Stimulated activated CD4-positive, alpha-beta T cell treated with anti-CD3 and anti-CD28 coated beads, Interleukin-12 subunit alpha, Interleukin-12 subunit beta, amount 100 ng/mL, for 24 hours (primary cell): ENCODE measurements at regions not wholly inside any gene's neighbourhood (a gene's known extent, or its start where the extent isn't known, plus 50 kb on each side); places are given as distances from the start of the nearest gene placed in this dataset.
"Not testable (repeated sequence)": the region's sequence is repeated elsewhere in the genome, so short reads cannot be mapped to it uniquely, and the experiment has no call there.

ENCODE experiments used
- DNase-seq, 2 experiments: peaks; one replicate each; pipeline ENCODE4 v3.0.0-alpha.2; 2020; ENCODE audit warnings: low read depth in 2 of 2

DNA sequence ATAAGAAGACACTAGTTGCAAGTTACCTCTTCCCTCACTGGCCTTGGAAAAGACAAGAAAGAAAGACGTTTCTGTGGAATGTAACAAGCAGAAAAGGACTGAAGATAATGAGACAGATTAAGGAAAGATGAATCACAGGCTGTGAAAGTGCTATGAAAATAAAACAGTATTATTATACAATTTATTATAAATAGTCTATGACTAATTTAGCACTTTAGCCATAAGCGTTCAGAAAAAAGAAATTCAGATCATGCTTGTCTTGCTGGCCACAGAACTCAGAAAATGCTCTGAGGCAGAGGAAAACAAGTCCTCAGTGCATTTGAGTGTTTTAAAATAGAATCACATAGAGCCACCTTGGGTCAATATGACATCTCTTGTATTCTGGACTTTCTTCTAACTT, 174.8 kb upstream of the NBPF9 start:
- not testable (repeated sequence) for DNase-seq

DNA sequence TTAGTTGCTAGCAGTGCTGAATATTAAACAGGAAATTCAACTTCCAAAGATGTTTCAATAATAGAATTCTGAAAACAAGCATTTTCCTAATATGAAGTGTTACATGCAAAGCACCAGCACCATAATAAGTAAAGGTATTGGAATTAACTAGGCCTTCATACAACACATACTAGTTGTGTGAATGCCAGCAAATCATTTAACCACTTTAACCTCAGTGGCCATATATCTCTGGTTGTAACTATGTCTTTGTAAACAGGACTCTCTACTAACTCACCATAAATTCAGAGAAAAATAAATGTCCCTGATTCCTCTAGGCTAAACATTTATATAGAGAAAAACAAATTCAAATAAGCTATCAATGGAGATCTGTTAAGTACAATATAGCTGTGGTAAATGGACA, 175.7 kb upstream of the NBPF9 start:
- not testable (repeated sequence) for DNase-seq

DNA sequence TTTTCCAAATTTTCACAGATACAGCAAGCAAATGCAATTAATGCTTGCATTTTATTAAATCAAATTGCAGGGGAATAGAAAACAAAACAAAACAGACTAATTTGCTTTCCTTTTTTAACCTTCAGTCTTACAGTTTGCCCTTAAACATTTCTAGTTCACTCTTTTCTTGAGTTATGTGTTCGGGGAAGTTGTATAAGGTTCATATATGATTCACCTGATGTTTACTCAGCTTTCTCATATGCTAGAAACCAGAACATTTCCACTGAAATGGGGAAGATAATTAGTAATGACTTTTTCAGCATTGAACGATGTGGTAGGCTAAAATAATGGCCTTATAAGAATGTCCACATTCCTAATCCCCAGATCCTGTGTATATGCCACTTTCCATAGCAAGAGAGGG, 176.2 kb upstream of the NBPF9 start:
- not testable (repeated sequence) for DNase-seq

DNA sequence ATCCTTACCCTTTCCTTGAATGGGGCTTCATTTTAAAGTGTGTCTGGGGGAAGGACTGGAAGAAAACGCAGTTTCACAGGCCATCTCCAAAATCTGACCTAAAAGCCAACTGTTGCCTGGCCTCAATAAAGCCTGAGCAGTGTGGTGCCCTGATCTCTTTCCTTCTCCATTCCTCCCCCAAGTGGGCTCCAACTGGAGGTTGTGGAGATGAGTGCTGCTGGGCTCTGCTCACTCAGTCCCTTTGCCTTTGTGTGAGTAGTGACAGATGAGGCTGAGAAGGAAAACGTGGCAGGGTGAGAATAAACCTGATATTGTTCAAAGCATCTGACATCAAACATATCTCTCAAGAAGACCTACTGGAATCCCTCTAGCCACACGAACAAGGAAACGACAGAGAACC, 181.4 kb upstream of the NBPF9 start:
- not testable (repeated sequence) for DNase-seq

DNA sequence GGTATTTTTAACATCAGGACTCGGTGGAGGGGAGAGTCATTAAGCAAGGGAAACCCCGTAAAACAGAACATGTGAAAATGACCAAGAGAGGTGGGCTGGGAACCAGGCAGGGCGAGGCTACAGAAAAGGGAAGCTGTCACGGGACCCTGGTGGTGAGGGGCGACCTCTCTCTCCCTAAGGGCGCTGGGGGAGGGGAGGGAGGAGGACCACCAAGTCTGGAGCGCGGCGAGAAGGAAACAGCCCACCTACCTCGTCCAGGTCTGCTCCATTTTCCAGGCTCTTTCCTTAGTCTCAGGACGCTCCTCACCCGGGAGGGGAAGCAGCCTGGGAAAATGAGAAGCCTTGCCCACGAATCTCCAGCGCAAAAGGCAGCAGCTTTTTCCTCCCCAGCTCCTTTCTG, 181.9 kb upstream of the NBPF9 start:
- DNase-seq: not testable (repeated sequence)

DNA sequence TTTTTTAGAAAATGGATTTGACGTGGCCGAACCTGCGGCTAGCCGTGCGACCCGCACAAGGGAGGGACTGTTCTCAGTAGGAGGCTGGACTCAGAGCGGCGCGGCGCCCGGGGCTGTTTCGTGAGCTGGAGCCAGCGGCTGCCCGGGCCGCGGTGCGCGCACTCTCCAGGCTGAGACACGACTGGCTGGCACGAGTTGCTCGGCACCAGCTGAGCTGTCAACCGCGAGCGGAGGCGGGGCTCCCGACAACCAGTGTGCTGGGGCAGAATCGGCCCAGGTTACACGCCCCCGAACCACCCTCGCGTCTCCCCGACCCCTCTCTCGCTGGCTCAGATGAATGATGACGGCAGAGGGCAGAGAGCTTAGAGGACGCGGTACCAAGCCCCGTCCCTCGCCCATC, 182.3 kb upstream of the NBPF9 start:
- DNase-seq: peak; percentile 0 to 6

DNA sequence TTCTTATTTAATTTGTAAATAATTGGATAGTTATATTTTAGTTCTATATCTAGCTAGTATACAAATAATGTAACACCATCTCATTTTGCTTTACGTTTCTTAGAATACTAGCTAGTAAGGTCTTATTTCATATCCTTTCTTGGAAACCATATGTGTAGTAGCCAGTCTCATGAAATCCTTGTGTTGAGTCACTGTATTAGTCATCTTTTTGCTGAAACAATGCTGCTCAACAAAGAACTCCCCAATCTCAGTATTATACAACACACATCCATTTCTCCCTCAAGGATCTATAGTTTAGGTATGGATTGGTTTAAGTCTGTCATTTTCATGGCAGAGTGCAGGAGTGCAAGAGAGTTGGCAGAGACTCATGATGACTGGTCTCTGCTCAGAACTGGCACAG, 185.2 kb upstream of the NBPF9 start:
- not testable (repeated sequence) for DNase-seq

DNA sequence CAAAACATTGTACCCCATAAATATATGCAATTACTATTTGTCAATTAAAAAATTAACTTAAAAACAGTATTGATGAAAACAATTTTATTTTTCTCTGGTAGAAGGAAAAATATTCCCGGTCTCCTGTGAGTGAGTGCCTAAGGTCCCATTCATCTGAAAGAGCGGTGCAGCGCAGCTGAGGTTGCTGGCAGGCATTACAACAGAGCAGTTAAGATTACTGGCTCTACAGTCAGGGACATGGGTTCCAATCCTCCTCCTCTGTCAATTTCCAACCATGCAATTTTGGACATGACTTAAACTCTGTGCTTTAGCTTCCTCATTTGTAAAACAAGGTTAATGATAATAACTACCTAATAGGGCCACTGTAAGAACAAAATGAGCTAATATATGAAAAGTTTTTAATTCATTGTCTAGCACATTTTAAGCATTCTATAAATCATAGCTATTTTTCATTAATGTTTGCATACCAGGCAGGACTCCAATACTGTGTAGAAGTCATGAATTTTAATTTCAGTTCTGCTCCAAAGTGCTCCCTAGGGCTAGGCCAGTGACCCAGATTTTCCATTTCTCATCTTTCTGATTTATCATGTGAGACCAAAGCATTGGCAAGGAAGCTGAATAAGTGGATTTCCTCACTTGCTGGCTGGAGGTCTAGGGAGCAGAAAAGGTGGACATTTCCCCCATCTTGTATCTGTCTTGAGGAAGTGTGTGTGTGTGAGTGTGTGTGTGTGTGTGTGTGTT, 174.2 kb upstream of the NBPF19 start:
- not testable (repeated sequence) for DNase-seq

DNA sequence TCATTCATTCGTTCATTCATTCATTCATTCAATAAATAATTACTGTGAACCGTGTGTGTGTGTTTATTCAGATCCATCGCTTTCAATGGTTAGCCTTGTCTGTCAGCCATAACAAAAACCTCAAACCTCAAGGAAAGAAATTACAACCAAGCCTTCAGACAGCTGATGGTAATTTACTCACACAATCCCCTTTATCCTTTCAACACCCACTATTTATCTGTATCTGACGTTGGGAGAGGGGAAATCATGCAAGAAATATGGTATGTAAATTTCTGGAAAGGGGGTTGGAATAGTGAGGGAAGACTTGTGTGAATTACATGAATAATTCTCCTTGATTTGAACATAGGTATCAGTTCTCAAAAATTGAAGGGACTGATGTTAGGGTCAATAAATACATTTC, 173.6 kb upstream of the NBPF19 start:
- DNase-seq: not testable (repeated sequence)

DNA sequence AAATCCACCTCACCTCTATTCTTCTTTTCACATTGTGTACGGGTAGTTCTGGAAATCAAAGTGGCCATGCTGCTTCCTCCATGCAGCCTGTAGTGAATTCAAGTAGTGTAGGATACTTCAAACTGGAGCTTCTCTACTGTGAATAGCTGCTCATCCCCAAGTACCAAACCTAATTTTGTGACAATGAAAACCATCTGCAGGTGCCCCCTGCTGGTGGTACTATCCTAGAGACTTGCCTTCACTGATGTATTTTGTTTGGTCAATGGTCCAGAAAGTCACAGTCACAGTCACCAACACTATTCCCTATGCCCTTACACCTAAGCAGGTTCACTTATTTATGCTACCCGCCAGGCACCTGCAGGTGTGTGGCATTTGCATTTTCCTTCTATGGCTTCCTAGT, 170.0 kb upstream of the NBPF19 start:
- DNase-seq: not testable (repeated sequence)

DNA sequence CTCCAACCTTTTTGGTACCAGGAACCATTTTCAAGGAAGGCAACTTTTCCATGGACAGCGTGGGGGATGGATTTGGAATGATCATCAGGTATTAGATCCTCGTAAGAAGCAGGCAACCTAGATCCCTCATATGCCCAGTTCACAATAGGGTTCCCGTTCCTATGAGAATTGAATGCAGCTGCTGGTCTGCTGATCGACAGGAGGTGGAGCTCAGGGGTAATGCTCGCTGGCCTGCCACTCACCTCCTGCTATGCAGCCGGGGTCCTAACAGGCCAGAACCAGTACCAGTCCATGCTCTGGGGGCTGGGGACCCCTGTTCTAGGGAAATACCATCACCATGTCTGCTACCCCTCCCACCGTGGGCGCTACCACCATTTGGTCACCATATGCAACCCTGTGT, 167.2 kb upstream of the NBPF19 start:
- not testable (repeated sequence) for DNase-seq

DNA sequence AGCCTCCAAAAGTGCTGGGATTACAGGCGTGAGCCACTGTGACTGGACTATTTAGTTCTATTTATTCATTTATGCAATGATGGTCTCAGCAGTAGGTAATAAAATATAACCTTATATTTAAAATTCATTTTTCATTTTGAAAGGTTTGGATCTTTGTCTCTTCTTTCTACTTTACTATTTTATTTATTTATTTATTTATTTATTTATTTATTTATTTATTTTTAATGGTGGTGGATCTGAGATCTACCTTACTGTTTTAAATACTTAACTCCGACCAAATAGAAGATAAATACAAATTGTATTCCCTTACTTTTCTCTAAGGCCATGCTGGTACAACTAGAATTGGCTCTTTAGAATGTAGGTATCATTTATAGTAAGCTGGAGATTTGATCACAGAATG, 159.9 kb upstream of the NBPF19 start:
- not testable (repeated sequence) for DNase-seq

DNA sequence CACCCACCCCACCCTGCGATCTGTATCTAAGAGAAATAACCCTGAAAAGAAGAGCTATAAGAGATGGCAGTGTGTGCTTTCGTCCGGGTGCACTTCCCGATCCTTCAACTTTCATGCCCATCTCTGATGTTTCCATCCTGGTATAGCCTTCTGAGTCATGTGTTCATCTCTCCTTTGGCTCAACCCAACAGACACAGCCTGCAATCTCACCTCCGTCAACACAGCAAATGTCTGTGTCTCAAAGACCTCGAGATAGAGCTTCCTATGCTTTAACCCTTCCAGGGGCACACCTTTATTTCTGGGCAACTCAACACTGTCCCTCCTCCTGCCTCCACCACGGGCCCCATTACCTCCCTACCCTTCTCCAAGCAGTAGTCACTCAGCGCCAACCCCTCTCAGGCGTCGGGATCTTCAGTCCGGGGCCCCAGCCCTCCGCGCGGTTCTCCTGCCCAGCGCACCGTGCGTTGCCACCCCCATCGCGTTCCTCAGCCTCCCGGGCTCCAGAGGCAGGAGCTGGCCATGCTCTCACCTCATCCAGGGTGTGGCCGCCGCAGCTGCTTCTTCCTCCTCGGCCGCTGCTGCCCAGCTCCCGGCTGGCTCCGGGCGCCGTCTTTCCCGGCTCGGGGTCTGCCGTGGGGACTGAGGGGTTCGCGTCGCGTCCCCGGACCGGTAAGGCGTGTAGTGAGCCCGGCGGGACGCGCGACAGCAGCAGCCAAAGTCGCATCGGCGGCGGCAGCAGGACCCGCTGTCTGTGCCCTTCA, 153.7 kb upstream of the NBPF19 start:
- DNase-seq: not testable (repeated sequence)

DNA sequence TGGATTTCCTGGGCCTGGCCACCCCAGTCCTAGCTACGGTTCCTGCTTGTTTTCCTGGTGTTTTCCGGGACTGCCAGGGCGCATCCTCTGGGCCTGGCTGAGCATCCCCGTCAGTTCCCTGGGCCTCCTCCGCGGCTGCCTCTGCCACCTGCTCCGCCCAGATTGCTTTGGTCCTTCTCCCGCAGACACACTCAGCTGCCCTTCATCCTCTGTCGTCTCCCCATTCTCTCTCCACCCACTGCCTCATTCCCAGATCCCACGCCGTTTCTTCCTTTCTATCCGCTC, 153.2 kb upstream of the NBPF19 start:
- not testable (repeated sequence) for DNase-seq

DNA sequence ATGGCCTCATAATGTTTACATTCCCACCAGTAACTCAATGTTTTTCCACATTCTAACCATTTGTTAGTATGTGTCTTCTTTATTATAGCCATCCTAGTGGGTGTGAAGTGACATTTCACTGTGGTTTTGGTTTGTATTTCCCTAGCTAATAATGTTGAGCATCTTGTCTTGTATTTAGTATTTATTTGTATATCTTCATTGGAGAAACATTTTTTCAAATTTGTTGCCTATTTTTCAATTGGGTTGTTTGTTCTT, 144.8 kb upstream of the NBPF19 start:
- not testable (repeated sequence) for DNase-seq

DNA sequence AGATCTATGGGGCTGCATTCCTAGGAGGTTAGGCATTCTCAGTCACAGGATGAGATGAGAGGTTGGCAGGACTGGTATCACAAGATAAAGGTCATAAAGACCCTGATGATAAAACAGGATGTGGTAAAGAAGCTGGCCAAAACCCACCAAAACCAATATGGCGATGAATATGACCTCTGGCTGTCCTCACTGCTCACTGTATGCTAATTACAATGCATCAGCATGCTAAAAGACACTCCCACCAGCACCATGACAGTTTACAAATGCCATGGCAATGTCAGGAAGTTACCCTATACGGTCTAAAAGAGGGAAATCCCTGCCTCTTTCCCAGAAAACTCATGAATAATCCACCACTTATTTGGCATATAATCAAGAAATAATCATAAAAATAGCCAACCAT, 138.8 kb upstream of the NBPF19 start:
- DNase-seq: not testable (repeated sequence)

DNA sequence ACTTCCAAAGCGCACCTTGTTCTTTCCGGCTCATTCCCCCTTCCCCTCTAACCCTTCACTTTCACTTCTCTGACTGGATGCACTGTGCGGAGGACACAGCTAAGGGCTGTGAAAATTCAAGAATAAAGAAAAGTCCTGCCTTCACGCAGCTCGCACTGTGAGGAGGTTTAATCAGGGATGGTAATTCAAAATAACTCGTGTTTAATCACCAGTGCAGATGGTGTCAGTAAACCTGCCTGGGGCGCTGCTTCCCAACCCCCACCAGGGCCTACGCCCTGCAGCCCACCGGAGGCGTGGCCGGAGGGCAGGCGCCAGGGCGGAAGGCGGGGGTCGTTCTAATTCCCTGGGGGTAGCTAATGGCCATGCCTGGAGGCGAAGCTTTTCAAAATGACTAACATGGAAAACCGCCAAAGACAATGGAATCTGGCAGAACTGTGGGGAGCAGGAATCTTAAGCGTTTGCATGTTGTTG, 136.6 kb upstream of the NBPF19 start:
- DNase-seq: not testable (repeated sequence)

DNA sequence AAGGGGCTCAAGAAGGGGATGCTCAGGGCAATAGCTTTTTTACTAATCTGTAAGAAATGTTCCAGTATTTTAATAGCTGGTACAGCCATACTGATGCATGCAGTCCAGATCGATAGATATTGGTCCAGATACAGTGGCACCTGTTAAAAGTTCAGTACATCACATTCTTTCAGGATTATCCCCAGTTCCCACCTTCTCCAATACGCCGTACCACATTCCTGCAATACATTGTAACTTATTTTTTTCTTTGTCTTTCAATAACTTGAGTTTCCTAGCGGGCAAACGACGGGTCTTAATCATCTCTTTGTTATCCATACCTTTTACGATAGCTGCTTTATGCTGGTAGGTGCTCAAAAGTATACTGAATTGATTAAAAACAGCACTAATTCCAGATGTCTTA, 136.1 kb upstream of the NBPF19 start:
- not testable (repeated sequence) for DNase-seq

DNA sequence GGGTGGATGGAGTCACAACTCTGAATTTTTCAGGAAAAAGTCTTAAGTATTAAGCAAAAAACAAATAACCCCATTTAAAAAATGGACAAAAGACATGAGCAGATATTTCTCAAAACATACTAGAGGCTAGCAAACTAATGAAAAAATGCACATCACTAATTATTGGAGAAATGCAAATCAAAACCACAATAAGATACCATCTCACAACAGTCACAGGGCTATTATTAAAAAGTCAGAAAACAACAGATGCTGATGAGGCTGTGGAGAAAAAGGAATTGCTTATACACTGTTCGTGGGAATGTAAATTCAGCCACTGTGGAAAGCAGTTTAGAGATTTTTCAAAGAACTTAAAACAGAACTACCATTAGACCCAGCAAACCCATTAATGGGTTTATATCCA, 125.4 kb upstream of the NBPF19 start:
- DNase-seq: not testable (repeated sequence)

DNA sequence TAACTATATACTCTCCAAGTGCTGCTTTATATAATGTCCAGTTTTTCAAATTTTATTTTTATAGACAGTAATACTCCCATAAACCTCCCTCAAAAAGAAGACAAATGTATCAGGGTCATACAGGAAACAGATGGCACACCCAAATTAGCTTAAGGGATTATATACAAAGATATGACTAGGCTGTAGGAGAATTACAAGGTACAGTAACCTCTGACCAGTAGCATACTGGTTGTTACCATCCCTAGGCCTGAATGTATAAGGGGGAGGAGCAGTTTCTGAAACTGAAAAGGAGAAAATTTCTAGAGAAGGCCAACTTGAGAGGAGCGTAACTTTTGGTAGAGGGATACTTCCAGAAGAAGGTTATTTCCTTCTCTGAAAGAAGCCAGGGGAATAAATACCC, 122.6 kb upstream of the NBPF19 start:
- DNase-seq: not testable (repeated sequence)

DNA sequence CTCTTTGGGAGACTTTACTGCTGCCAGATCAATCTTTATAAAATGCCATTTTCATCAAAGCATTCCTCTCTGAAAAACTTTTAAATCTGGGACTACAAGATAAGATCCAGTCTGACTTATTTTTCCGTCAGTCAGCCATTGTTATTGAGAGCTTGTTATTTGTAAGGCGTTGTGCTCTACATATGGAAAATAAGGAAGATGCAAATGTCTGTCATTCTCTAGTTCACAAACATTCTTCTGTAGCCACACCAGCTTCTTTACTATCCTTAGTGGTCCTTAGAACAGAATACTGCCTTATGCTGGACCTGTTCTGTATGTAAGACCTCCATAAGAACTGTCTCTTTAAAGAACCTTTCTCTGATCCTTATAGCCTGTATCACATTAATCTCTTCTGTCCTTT, 120.3 kb upstream of the NBPF19 start:
- DNase-seq: not testable (repeated sequence)

DNA sequence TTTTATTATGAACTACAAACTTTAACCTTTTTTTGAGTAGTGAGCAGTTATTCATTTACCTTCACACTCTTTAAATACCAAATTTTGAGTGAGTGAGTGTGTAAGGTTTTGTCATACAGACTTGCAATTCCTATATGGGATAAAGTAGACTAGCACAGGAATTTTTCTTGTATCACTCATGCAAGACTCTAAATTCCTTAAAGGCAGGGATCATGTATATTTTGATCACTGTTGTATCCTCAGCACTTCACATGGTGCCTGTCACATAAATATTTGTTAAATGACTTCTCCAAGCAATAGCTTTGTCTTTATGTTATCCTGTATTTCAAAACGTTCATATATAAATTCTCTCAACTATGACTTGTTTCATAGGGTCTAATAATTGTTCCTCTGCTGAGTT, 119.1 kb upstream of the NBPF19 start:
- not testable (repeated sequence) for DNase-seq

DNA sequence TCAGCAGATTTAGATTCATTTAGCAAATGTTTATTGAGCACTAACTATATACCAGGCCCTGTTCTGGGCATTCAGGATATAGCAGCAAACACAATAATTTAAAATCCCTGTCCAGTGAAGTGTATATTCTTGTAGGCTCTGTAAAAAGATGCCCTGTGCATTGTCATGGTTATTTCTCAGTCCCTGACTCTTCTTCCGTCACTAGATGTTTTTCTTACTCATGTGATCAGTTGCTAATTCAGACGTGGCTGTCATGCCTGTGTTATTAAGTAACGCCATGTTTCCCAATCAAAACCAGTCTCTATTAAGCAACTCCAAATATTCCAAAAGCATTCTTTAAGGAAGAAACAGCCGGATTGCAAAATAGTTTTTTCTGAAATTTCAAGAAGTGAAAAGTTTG, 118.7 kb upstream of the NBPF19 start:
- not testable (repeated sequence) for DNase-seq

DNA sequence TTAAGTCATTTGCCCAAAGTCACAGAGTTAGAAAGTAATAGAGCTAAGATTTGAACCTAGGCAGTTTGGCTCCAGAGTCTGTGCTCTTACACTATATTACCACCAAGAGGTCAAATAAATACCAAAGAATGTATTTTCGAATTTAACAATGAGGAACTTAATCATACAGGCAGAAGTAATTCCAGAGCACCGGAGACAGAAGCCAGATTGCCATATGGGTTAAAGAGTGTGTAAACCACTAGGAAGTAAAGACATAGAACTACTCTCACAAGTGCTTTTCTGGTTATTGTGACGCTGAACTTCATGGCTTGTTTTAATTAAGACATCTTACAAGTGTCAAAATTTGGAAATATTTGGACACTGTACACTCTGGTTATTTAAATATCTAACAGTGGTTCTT, 114.5 kb upstream of the NBPF19 start:
- DNase-seq: not testable (repeated sequence)
